ENCODE measurements at regions not wholly inside any gene's neighbourhood (a gene's known extent, or its start where the extent isn't known, plus 50 kb on each side); places are given as distances from the start of the nearest gene placed in this dataset.

DNA sequence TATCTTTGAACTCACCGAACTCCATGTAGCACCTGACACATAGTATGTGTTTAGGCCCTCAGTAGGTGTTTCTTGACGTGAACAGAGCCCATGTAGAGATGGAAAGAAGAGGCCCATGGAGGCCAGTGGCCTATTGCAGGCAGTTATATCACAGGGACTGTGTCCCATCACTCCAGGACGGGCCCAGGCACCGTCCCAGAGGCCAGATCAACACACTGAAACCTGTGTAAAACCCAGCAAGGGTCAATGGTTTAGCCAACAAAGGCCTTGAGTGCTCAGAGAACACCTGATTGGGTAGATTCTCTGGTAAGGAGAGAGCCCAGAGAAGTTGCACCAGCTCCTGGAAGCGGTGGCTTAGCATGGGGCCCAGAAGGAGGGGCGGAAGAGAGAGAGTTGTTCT is 82.8 kb downstream of the INHBB start:
- FAIRE-seq (no peak), DNase-seq (peak in 1 of 5 donors; percentile 4)
- no peak for TF ChIP-seq CTCF (IDR thresholded peaks at IDR 0.05; ENCODE audit: borderline replicate concordance, extremely low read depth, insufficient read depth)
- H3K36me3 ChIP-seq (ENCODE audit: control insufficient read depth in 2 of 3, insufficient read depth in 3 of 3, low read length in 3 of 3): no peaks in the 10 kb centered on the region
- no peak overlapping the region for H3K27ac ChIP-seq (ENCODE audit: low read depth in 2 of 2, low read length in 2 of 2)
- H3K4me3 ChIP-seq (ENCODE audit: low read length in 3 of 3): no peak overlapping the region
- intact Hi-C loops (cut with DNase I): no loop called here
- H3K27me3 ChIP-seq (ENCODE audit: control insufficient read depth, insufficient read depth, low read length): peaks cover 4% of the 10 kb centered on the region
- H3K9ac ChIP-seq (ENCODE audit: low read length in 3 of 3): no peak overlapping the region
- no peaks in the 10 kb centered on the region for H3K4me1 ChIP-seq (ENCODE audit: control insufficient read depth in 2 of 3, insufficient read depth in 2 of 3, low read depth in 1 of 3, low read length in 3 of 3)
- H3K9me3 ChIP-seq (ENCODE audit: control insufficient read depth in 2 of 3, insufficient read depth in 1 of 3, low read length in 3 of 3): no peaks in the 10 kb centered on the region

- H3K4me3 ChIP-seq (ENCODE audit: low read length in 3 of 3): no peak overlapping the region
- intact Hi-C loops (cut with DNase I): no loop called here
- H3K4me1 ChIP-seq (ENCODE audit: control insufficient read depth in 2 of 3, insufficient read depth in 2 of 3, low read depth in 1 of 3, low read length in 3 of 3): no peaks in the 10 kb centered on the region
- H3K36me3 ChIP-seq (ENCODE audit: control insufficient read depth in 2 of 3, insufficient read depth in 3 of 3, low read length in 3 of 3): no peaks in the 10 kb centered on the region
- H3K27ac ChIP-seq (ENCODE audit: low read depth in 2 of 2, low read length in 2 of 2): no peak overlapping the region
- DNase-seq: peak in 2 of 5 donors; percentile 8 to 24
- no peaks in the 10 kb centered on the region for H3K9me3 ChIP-seq (ENCODE audit: control insufficient read depth in 2 of 3, insufficient read depth in 1 of 3, low read length in 3 of 3)
- no peak for TF ChIP-seq CTCF (IDR thresholded peaks at IDR 0.05; ENCODE audit: borderline replicate concordance, extremely low read depth, insufficient read depth)
- no peak for FAIRE-seq
- no peak overlapping the region for H3K9ac ChIP-seq (ENCODE audit: low read length in 3 of 3)
- no peaks in the 10 kb centered on the region for H3K27me3 ChIP-seq (ENCODE audit: control insufficient read depth, insufficient read depth, low read length)
These were observed 83.9 kb downstream of the INHBB start for GRCh38 chr2:120429586-120430500.

- intact Hi-C loops (cut with DNase I): no loop called here
- Histone ChIP-seq H3K27me3 (ENCODE audit: control insufficient read depth, insufficient read depth, low read length) (no peaks in the 10 kb centered on the region), H3K9me3 (ENCODE audit: control insufficient read depth in 2 of 3, insufficient read depth in 1 of 3, low read length in 3 of 3) (no peaks in the 10 kb centered on the region), H3K27ac (ENCODE audit: low read depth in 2 of 2, low read length in 2 of 2) (no peak overlapping the region), H3K9ac (ENCODE audit: low read length in 3 of 3) (no peak overlapping the region), H3K4me1 (ENCODE audit: control insufficient read depth in 2 of 3, insufficient read depth in 2 of 3, low read depth in 1 of 3, low read length in 3 of 3) (no peaks in the 10 kb centered on the region), H3K4me3 (ENCODE audit: low read length in 3 of 3) (no peak overlapping the region), H3K36me3 (ENCODE audit: control insufficient read depth in 2 of 3, insufficient read depth in 3 of 3, low read length in 3 of 3) (no peaks in the 10 kb centered on the region)
- no peak for FAIRE-seq
- TF ChIP-seq CTCF (IDR thresholded peaks at IDR 0.05; ENCODE audit: borderline replicate concordance, extremely low read depth, insufficient read depth): no peak
- DNase-seq: no peak
These were observed 84.5 kb downstream of the INHBB start for GRCh38 chr2:120430501-120430830.

Measured in kidney (tissue), 13 donors.